ENCODE measurements at regions not wholly inside any gene's neighbourhood (a gene's known extent, or its start where the extent isn't known, plus 50 kb on each side); places are given as distances from the start of the nearest gene placed in this dataset.
"Not testable (repeated sequence)": the region's sequence is repeated elsewhere in the genome, so short reads cannot be mapped to it uniquely, and the experiment has no call there.

DNA sequence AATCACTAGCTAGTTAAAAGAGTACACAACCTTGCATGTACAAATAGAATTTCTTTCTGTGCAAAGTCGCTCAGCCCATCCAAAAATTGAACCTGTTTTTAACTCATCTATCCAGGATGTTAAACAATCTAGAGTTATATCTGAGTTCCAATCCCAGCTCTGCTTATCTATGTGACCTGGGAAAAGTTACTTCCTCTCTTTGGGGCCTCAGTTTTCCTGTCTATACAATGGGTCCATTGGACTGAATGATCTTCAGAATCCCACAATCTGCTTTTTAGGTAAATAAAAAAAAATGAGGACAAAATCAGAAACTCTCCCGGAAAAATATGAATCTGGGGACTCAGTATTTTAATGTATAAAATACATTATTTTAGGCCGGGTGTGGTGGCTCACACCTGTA lies 389.5 kb upstream of the PROX1 start:
- no peak for DNase-seq

DNA sequence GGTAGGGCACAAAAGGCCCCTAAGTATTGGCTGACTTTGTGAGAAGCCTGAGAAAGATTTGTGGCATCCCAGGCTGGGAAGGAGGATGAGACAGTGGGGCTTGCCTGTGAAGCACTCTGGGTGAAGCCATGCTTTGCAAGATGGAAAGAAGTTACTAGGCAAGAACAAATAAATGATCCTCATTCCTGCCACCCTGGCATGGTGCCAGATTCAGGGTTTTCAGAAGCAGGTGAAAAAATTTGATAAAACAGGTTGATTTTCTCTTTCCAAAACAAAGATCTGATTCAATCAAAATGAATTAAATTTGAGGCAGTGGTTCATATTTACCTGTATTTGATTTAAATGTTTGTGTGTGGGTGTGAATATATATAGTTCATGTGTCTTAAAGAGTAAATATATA lies 386.9 kb upstream of the PROX1 start:
- DNase-seq, result no peak

DNA sequence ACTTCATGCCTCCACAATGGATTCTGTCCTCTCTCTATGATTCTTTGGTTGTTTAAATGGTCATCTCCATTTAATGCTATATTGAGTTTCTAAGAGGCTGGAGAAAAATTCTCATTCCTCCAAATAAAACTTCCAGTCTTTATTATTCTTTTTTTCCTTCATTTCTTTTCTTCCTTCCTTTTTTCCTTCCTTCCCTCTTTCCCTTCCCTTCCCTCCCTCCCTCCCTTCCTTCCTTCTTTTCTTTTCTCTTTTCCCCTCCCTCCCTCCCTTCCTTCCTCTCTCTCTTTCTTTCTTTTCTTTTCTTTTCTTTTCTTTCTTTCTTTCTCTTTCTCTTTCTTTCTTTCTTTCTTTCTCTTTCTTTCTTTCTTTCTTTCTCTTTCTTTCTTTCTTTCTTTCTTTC lies 386.1 kb upstream of the PROX1 start:
- not testable (repeated sequence) for DNase-seq

DNA sequence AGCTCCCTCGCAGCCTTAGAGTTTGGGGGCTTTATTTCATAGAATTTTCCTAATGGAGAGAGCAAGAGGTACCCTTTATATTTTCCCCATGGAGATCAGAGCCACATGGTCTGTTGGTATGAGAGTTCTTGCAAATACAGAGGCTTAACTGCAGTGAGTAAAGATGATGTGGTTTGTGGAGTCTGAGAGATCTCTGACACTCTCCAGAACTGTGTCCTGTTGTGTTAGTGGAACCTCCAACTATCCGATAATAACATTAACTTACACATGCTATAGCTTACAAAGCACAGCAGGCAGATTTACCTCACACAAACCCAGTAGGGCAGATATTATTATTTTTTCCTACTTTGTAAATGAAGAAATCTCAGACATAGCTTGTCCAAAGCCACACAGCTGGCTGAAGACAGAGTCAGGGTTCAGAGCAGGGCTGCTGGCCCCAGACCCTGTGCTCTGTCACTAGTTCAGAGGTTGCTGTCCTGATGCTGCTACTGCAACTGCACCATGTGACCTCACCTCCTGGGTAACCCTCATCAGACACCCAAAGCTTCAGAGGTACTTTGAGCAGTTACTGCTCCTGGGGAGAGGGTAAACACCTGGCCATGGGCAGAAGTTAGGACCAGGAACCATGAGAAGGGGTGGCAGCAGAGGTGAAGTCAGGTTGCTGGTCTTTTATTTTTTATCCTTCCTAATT lies 384.8 kb upstream of the PROX1 start:
- no peak for DNase-seq

DNA sequence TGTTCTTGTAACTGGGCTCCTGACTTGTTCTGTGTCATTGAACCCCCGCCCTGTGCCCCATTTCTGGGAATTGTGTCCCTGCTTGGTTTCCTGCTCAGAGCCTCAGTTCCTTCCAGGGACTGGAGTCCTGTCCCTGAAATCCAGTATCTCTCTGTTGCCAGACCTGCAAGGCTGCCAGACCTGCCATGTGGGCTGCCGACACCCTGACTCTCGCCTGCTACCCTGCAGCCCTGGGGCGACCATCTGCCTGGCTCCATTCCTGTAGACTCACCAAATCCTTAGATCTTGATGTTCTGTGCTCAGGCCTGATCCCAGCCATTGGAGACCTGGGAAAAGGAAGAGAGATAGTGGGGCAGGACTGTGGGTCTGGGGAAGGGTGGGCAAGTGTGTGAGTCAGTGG lies 383.3 kb upstream of the PROX1 start:
- DNase-seq, result no peak

DNA sequence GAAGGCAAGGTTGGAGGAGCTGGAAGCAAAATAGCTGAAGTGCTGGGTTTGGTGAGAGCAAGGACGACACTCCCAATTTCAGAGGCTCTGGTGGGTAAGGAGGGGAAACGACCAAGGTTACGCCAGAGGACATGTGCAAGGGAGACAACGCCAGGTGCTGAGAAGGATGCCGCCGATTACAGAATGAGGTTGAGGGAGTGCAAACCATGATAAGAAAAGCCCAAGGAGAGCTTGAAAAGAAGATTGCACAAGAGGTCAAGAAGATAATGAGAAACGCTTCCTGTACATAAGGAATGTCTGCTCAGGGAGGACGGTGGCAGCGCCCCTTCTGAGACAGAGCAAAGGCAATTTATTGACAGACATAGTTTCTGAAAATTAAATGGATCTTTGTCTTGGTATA lies 382.0 kb upstream of the PROX1 start:
- DNase-seq, result no peak

DNA sequence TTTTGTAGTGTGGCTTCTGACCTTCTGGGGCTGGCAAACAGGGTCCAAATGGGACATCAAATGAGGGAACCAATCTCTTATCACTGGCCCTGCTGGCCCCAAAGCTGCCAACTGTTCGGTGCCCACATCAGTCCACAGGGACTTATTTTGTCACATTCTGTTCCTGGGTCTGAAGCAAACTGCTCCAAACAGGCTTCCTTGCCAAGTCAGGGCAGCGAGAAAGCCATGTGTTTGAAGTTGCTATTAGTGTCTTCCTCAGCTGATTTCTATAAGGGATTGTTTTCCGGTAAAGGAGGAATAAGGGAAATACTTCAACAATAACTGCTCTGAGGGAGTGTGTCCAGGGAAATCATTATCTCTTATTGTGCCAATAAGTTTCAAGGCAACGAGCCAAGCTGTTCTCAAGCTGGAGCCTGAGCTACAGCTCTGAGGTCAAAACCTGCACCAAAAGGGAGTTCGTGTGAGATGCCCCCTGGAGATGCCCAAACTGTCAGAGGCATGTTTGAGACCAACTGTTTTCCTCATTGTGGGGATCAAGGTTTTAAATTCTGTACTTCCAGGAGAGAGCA lies 381.4 kb upstream of the PROX1 start:
- DNase-seq, result no peak

DNA sequence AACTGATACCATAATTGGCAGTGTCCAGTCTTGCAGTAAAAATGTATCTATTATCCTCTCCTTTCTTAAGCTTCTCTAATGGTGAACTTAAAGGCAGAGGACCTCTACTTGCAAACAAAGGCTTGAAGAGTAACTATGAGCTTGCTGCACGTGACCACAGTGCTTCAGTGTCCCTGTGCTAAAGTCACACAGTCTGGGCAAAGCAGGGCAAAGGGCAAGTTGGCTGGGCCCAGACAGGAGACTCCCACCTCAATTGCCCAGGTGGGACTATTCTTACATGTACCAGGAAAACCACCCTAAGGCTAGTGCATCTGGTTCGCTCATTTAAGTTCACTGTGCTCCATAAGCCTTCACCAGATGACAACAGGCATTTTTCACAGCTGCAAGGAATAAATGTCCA lies 374.2 kb upstream of the PROX1 start:
- DNase-seq, result no peak

DNA sequence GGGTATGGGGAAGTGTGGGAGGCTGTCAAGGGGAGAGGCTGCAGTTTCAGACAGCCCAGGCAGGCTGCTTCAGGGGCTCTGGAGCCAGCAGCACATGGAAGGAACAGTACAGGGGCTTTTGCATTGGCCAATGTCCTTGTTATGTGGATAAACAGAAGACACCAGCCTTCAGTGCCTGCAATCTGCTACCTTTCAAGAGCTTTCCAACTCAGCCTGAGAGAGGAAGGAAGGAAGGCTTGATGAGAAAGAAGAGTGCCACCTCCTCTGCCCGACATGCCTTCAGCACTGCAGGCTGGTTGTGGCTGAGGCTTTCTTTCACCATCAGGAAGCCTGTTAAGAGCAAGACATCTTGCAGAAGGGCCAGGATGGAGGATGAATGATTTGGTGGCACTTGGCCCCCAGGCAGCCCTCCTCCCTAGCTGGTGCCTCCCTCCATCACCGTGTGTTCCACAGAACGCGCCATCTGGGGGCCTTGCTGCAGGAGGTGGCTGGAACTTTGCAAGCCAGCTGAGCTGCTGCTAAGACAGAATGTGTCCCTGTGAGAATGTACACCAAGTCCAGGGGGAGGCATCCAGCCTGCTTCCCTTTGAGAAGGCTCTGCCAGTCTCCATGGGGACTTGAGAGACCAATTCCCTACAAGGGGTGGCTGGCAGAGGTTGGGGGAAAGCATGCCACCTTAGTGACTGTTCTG lies 372.4 kb upstream of the PROX1 start:
- no peak for DNase-seq

DNA sequence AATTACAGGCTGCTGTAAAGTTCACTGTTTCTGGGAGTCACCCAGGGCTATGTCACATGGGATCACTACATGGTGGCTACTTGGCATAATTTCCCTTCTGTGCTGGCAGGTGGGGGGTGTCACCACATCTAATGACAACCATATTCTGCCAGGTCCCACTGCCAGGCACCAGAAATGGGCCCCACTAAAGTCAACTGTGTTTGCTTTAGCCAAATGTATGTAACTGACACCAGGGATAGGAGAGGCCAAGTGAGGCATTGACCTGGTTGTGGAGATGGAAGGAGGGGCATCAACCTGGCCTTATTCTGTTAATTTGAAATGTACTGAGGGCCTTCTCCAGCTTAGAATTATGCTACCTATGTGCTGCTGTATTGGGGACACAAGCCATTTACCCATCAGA lies 370.6 kb upstream of the PROX1 start:
- DNase-seq, result no peak

DNA sequence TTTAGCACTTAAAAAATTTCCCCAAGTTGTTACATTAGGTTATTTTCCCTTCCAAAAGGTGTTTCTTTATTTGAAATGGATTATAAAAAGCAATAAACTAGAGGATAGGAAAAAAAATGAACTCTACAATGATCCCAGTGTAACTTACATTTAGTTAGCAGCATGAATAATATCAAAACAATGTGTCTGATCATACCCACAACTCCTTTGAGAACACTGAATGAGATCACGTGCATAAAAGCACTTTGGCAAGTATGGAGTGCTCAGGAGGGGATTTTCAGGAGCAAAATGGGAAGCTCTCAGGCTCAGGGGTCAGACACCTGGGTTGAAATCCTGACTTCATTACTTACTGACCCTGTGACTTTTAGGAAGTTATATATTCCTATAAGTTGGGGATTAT lies 369.7 kb upstream of the PROX1 start:
- DNase-seq, result no peak

DNA sequence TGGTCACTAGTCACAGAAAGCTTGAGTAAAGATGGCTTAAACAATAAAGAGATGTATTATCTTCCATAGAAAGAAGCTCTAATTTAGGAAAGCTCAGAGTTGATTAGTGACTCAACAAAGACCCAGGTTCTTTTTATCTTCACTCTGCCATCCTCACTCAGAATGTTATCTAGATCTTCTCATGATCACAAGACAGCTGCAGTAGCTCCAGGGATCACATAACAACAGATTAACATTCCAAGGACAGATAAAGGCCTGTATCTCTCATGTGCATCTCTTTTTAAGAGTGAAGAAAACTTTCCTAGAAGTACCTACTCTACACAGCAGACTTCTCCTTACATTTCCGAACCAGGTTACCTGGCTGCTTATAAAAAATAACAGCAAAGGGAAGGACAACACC lies 368.7 kb upstream of the PROX1 start:
- no peak for DNase-seq

DNA sequence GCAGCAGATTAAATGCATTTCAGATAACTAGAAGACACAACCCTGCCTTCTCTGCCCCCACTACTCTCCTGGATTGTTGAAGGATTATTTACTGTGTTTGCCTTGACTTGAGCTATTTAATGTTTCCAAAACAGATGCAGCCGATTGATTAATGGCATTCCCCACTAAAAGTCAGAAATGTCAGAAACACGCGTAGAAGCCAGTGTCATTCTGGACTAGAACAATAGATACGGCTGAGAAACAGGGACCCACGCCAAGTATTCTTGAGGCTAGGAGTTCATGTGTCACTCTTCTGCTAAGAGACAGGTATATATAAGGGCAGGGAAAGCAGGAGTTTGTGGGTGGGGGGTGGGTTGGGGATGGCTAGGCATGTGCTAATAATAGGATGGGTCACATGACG lies 366.7 kb upstream of the PROX1 start:
- DNase-seq, result no peak

DNA sequence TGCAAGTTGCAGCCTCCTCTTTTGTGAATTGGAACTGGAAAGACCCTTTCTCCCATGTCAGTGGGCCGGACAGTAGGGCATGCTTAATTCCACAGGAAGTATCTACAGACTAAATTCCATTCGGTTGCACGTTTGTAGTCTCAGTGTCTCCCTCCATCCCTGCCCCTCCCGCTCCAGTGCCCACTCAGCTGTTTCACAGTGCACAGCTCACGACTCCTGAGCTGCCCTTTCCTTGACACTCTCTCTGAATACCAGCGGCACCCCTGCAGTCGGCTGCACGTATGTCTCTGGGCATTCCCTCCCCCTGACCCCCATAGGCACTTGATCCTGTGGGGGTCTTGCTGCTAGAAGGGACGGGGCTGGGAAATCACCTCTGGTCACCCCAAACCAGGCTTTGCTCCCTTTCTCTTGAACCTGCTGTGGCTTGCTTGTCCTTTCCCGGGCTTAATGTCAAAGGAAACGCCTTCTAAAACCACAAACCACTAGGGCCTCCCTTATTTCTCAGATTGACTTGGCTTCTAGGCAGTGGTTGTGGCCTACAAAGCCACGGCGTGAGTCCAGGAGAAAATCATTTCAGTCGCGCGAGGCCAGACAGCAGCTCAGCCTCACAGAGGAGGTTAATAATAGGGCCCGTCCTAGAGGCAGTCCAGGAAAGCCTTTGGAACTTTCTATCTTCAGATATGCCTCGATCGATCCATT lies 365.3 kb upstream of the PROX1 start:
- DNase-seq, result no peak

DNA sequence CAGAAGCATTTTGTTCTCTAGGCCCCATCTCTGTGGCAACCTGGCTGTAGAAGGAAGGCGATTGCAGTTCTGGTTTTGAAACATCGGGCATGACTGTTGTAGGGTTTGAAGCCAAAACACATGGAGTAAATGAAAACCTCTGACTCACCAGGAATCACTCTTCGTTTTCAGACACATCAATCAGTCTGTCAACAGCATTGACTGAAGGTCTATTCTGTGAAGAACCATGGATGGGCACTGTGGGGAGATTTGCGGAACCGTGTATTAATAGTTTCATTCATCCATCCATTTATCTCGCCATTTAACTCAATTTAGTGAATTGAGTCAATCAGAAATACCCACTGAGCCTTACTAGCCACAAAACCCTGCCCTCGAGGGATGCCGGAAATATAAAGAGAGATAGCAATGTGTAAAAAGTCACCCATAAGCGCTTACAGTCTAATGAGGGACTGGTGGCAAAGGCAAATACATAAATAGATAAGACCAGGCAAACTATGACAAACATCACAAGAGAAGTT lies 364.6 kb upstream of the PROX1 start:
- DNase-seq, result no peak

DNA sequence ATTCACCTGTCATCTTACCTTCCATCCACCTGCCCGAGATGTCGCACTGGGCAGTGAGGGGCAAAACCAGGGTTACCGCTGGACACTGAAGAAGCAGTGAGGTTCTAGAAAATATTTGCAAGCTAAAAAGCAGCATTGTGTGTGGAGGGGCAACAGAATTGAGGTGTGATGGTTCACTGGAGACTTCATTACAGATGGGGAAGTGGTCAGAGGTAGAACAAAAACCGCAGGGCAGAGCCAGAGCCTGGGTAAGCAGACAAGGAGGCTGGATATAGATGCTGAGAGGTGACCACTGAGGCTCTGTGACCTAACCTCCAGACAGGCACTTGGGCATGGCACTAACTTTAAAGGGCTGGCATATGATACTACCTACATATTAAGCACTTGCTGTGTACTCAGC lies 363.9 kb upstream of the PROX1 start:
- no peak for DNase-seq

DNA sequence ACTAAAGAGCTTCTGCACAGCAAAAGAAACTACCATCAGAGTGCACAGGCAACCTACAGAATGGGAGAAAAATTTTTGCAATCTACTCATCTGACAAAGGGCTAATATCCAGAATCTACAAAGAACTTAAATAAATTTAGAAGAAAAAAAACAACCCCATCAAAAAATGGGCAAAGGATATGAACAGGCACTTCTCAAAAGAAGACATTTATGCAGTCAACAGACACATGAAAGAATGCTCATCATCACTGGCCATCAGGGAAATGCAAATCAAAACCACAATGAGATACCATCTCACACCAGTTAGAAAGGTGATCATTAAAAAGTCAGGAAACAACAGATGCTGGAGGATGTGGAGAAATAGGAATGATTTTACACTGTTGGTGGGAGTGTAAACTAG lies 351.0 kb upstream of the PROX1 start:
- not testable (repeated sequence) for DNase-seq

DNA sequence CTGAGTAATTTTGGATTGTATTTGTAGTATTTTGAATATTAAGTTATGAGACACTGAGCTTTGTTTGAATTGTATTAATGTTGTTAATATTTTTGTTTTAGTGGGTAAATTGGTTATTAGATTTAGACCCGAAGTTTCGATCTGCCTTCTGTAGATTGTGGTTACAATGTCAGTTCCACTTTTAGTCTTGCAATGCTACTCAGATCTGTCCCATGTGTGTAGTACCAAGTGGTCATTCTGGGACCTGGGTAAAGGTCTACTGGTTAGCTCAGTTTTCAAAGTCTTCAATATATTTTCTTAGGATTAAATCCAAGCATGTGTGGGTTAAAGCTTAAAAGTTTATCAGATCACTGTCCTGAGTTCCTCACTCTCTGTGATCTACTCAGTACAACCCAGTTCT lies 346.5 kb upstream of the PROX1 start:
- DNase-seq, result no peak

DNA sequence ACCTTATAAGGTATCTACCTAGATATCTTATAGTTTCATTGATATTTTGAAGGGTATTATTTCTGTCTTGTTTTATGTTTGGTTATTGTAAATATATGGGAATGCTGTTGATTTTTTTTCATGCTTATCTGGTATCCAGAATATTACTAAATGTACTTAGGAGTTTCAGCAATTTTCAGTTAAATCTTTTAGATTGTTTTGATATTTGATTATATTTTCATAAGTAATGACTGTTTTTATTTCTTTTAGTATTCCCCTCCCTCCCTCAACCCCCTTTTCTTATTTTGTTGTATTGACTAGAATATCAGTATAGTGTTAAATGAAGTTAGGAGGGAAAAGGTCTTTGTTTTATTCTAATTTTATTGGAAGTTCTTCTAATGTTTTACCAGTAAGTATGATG lies 344.4 kb upstream of the PROX1 start:
- no peak for DNase-seq

DNA sequence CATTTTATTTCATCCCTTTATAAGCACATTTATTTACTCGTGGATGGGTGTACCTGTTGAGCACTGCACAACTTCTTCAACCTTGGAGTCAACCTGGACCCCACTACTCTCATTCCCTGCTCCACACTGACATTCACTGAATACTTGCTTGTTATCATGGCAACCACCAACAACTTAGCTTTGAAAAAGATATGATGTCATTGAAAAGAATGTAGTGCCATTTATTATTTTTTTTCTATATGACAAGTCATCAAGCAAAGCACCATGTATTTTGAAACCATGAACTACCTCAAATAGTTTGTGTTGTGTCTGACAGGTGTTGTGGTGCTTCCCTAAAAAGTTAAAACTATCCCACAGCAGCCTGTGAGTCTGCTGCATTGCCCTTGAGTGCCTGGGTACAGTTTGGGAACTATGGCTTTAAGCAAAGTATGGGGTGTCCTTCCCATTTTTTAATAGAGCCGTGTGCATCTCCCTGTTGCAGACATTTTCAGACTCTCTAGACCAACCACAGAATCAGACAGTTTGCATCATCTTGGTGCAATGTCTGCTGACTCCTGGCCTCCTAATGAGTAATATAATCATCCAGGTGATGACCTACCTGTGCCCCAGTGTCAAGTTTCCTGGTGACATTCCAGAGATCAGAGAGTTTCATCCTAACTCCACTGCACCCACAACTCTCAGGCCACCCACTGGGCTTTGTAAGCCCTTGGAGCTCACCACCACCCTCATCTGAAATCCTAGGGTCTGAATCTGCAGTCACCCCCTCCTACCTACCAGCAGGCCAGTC lies 339.7 kb upstream of the PROX1 start:
- no peak for DNase-seq

DNA sequence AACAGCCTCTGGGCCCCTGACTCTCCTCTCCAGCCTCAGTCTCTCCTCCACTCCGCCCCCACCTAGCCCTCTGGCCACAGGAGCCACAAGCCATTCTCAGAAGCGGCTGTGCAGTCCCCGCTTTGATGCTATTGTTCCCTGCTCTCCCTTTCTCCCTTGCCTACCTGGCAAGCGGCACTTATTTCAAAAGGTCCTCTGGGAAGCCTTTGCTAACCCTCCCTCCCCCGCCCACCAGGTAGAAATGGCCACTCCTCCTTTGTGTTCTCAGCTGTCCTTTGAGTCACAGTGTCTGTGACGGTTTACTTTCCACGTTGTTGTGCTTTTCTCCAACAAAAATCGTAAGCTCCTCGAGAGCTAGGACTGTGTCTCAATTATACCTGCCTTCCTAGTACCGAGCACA lies 338.4 kb upstream of the PROX1 start:
- no peak for DNase-seq

DNA sequence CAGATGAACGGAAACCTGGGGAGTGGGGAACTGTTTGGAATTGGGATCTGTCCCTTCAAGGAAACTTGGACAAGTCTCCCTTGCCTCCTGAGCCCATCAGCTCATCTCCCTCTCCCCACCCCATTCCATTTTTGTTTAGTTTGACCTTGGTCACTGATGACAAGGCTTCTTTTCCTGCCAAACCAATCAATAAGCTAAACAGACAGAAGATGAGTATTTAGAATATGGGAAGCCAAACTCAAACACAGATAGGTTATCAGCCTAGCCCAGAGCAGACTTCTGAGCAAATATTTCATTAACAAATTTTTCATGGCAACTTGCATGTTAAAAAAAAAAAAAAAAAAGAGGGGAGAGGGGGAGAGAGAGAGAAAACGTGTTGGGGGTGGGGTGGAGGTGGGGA lies 337.2 kb upstream of the PROX1 start:
- DNase-seq, result no peak

DNA sequence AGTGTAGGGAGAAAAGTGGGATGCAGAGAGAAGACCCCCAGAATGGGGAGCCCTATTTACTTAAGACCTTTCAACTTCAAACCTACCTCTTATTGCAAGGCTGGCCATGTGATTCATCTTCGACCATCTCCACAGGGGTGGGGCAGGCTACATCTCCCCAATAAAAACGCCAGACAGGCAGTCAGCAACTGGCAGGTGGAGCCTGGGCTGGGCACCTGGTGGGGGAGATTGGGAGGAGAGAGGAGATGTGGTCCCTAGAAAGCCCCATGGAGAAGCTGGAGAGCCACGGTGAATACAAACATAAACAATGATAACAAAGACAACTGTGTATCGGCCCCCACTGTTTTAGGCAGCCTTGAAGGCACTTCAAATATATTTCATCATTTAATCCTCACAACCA lies 336.7 kb upstream of the PROX1 start:
- no peak for DNase-seq

Measured in occipital lobe (tissue), 1 donor.